HepG2 (cell line): ENCODE measurements at regions not wholly inside any gene's neighbourhood (a gene's known extent, or its start where the extent isn't known, plus 50 kb on each side); places are given as distances from the start of the nearest gene placed in this dataset.
A peak's percentile ranks its signal among the peaks of the same experiment; 100 is the strongest.
"Not testable (repeated sequence)": the region's sequence is repeated elsewhere in the genome, so short reads cannot be mapped to it uniquely, and the experiment has no call there.

Source experiments
- ATAC-seq: fragments of 200-7000 bp; cut with Tn5 transposase; 3 replicates; pipeline ENCODE4 v1.9.1; 2020; ENCODE audit warnings: mild to moderate bottlenecking, moderate library complexity
- BruUV-seq: library from RNA; stranded (reverse); fragments of 400-500 nt; replicated peaks from 2 replicates; lab custom pipeline; 2021; lab: Mats Ljungman, UMichigan
- CTCF ChIA-PET: fragments of 300-600 bp; formaldehyde crosslinking; extraction: SDS; loops from one replicate; lab custom pipeline; 2021; ENCODE audit warnings: low total read pairs, inconsistent platforms, low intra/inter-chr PET ratio; lab: Yijun Ruan, JAX
- POLR2A ChIA-PET: fragments of 350-600 bp; sonication (Branson Sonifier 250); formaldehyde crosslinking; loops from one replicate; lab custom pipeline; 2020; ENCODE audit warnings: antibody characterized with exemption, inconsistent platforms; lab: Yijun Ruan, JAX
- DNase-seq: peaks from one replicate; pipeline ENCODE4 v3.0.0-alpha.2; 2015; ENCODE audit warnings: low spot score
- FAIRE-seq: peaks from 3 replicates; lab custom pipeline; 2011; peaks lifted over from hg19 to GRCh38; lab: Jason Lieb, UNC
- H2AFZ ChIP-seq: one replicate; pipeline ENCODE4 v1.6.1; 2011; ENCODE audit warnings: low read length, inconsistent platforms
- H3K27ac ChIP-seq: fragments of 300-600 bp; 3 replicates; pipeline ENCODE4 v1.8.0; 2011; ENCODE audit warnings: mixed run types, mild to moderate bottlenecking, mixed read lengths, low read length, inconsistent platforms; ENCODE audit not compliant: insufficient read depth; ENCODE audit errors: extremely low read length
- H3K27me3 ChIP-seq, 2 experiments: fragments of 200-600 bp in 1 of 2; 2 replicates in 1 of 2; 3 replicates in 1 of 2; pipeline versions ENCODE4 v1.6.0 to v1.8.0; 2011; ENCODE audit warnings: low read length in 2 of 2, mild to moderate bottlenecking in 2 of 2, moderate library complexity in 2 of 2, inconsistent platforms in 1 of 2; ENCODE audit not compliant: insufficient read depth in 2 of 2, control insufficient read depth in 1 of 2
- H3K36me3 ChIP-seq, 2 experiments: fragments of 200-600 bp in 1 of 2; replicated peaks in 1 of 2; 2 replicates in 1 of 2; 3 replicates in 1 of 2; pipeline versions ENCODE4 v1.5.1 to v1.8.0; 2011; ENCODE audit warnings: low read length in 2 of 2, inconsistent platforms in 1 of 2; ENCODE audit not compliant: insufficient read depth in 2 of 2, control insufficient read depth in 1 of 2
- H3K4me1 ChIP-seq: 2 replicates; pipeline ENCODE4 v1.5.1; 2012; ENCODE audit warnings: low read length, inconsistent platforms; ENCODE audit not compliant: insufficient read depth
- H3K4me2 ChIP-seq: 2 replicates; pipeline ENCODE4 v1.6.0; 2011; ENCODE audit warnings: low read depth, low read length, inconsistent platforms
- H3K4me3 ChIP-seq, 3 experiments: fragments of 200-600 bp in 1 of 3; sonication (generic), shearing (Covaris generic) in 1 of 3; replicated peaks in 1 of 3; 2 replicates each; pipeline ENCODE4 v1.5.1; 2011 to 2016; ENCODE audit warnings: low read length in 3 of 3, inconsistent platforms in 2 of 3, low read depth in 2 of 3, mild to moderate bottlenecking in 2 of 3, control low read depth in 1 of 3, mixed read lengths in 1 of 3; ENCODE audit not compliant: insufficient read depth in 1 of 3
- H3K79me2 ChIP-seq: one replicate; pipeline ENCODE4 v1.6.1; 2011; ENCODE audit warnings: low read length, inconsistent platforms; ENCODE audit not compliant: insufficient read depth
- H3K9ac ChIP-seq: 2 replicates; pipeline ENCODE4 v1.6.0; 2011; ENCODE audit warnings: mild to moderate bottlenecking, low read depth, low read length, inconsistent platforms; ENCODE audit not compliant: insufficient read depth
- H3K9me3 ChIP-seq: 2 replicates; pipeline ENCODE4 v1.5.1; 2012; ENCODE audit warnings: mild to moderate bottlenecking, low read length
- H4K20me1 ChIP-seq: 2 replicates; pipeline ENCODE4 v1.6.0; 2011; ENCODE audit warnings: inconsistent platforms, mild to moderate bottlenecking, low read length, moderate library complexity; ENCODE audit not compliant: insufficient read depth
- ARNT ChIP-seq: fragments of 450-650 bp; IDR thresholded peaks from 2 replicates; pipeline ENCODE4 v1.6.1; 2017
- ATF7 ChIP-seq, 2 experiments: fragments of 450-650 bp in 1 of 2; sonication (generic) in 1 of 2; formaldehyde crosslinking in 1 of 2; IDR thresholded peaks; 2 replicates each; pipeline versions ENCODE4 v1.4.0 to v1.6.1; 2016 to 2020; ENCODE audit warnings: antibody characterized with exemption in 1 of 2, mild to moderate bottlenecking in 1 of 2, missing genetic modification reagents in 1 of 2
- ATM ChIP-seq: fragments of 450-650 bp; IDR thresholded peaks from 2 replicates; pipeline ENCODE4 v1.7.1; 2017; ENCODE audit warnings: mild to moderate bottlenecking, borderline replicate concordance
- FOXP1 ChIP-seq, 2 experiments: fragments of 450-650 bp in 1 of 2; IDR thresholded peaks; 2 replicates each; pipeline ENCODE4 v1.6.1; 2017 to 2018; ENCODE audit warnings: antibody characterized with exemption in 1 of 2
- IKZF1 ChIP-seq: fragments of 450-650 bp; IDR thresholded peaks from 2 replicates; pipeline ENCODE4 v1.7.1; 2016
- LCORL ChIP-seq, 2 experiments: fragments of 450-650 bp in 1 of 2; sonication (generic) in 1 of 2; formaldehyde crosslinking in 1 of 2; IDR thresholded peaks; 2 replicates each; pipeline versions ENCODE4 v1.5.0 to v1.6.1; 2017 to 2020; ENCODE audit warnings: antibody characterized with exemption in 1 of 2, missing genetic modification reagents in 1 of 2
- MNT ChIP-seq: fragments of 450-650 bp; IDR thresholded peaks from 2 replicates; pipeline ENCODE4 v1.6.1; 2016
- NFRKB ChIP-seq: fragments of 450-650 bp; IDR thresholded peaks from 2 replicates; pipeline ENCODE4 v1.6.1; 2017
- NONO ChIP-seq, 2 experiments: fragments of 450-650 bp in 1 of 2; sonication (generic) in 1 of 2; formaldehyde crosslinking in 1 of 2; IDR thresholded peaks in 1 of 2; conservative IDR thresholded peaks in 1 of 2; 2 replicates each; pipeline versions ENCODE4 v1.6.1 to v1.8.0; 2017 to 2022; ENCODE audit warnings: mild to moderate bottlenecking in 1 of 2, missing genetic modification reagents in 1 of 2, moderate library complexity in 1 of 2
- PLRG1 ChIP-seq: fragments of 450-650 bp; conservative IDR thresholded peaks from 2 replicates; pipeline ENCODE4 v1.6.1; 2016
- TRIM22 ChIP-seq: fragments of 450-650 bp; IDR thresholded peaks from 2 replicates; pipeline ENCODE4 v1.6.1; 2017
- WGBS: methylation state at CpG from one replicate; pipeline ENCODE4 v1.1.6; 2017; ENCODE audit warnings: low lambda C conversion rate; 5-methylcytosine and 5-hydroxymethylcytosine counted together
- in situ Hi-C: cut with HindIII; loops from 2 replicates; pipeline ENCODE4 v1.10.0; 2017; ENCODE audit warnings: low pct_unique_long_range_greater_than_20kb; ENCODE audit not compliant: extremely low pct_ligation_motif_present
- intact Hi-C: fragments of 100-400 bp; cut with micrococcal nuclease; formaldehyde crosslinking; loops from one replicate; pipeline ENCODE4 v1.10.0; 2022; ENCODE audit not compliant: unreplicated experiment

GRCh38 chr21:5251162-5251561 lies 5270.2 kb upstream of the TPTE start (continued):
- TF ChIP-seq LCORL (IDR thresholded peaks at IDR 0.05), result peak; percentile 61; the same call in 1 of the 2 replicates
- not testable (repeated sequence) for TF ChIP-seq LCORL, FOXP1 (CRISPR knock-in tag; IDR thresholded peaks at IDR 0.05)
- peak; percentile 75 for TF ChIP-seq FOXP1 (IDR thresholded peaks at IDR 0.05)
- peak; percentile 91 for TF ChIP-seq TRIM22

GRCh38 chr21:5251866-5252265 lies 5269.5 kb upstream of the TPTE start:
- H3K4me2 ChIP-seq; intact Hi-C loops; in situ Hi-C loops; H3K36me3 ChIP-seq; H3K27ac ChIP-seq; H3K4me3 ChIP-seq; FAIRE-seq; H4K20me1 ChIP-seq; H2AFZ ChIP-seq; H3K79me2 ChIP-seq; ATAC-seq; H3K9ac ChIP-seq; POLR2A ChIA-PET; BruUV-seq; DNase-seq; H3K27me3 ChIP-seq; H3K4me1 ChIP-seq; CTCF ChIA-PET; TF ChIP-seq ATF7 (CRISPR knock-in tag; IDR thresholded peaks at IDR 0.05); LCORL (CRISPR knock-in tag; IDR thresholded peaks at IDR 0.05); NONO (CRISPR knock-in tag; conservative IDR thresholded peaks at IDR 0.05): not testable (repeated sequence)
- 4% methylated on average over 1 of the region's 1 CpG for WGBS
- H3K9me3 ChIP-seq, result peaks cover 66% of the 10 kb centered on the region
- TF ChIP-seq PLRG1 (peak; percentile 99), ATF7 (IDR thresholded peaks at IDR 0.05) (peak; percentile 51; the same call in 1 of the 2 replicates), ARNT (peak; percentile 46; the same call in 1 of the 2 replicates), MNT (0 out of 2 replicates have a peak, but pooled peaks have one; percentile 6), NFRKB (0 out of 2 replicates have a peak, but pooled peaks have one; percentile 12), LCORL (IDR thresholded peaks at IDR 0.05) (peak; percentile 55), NONO (IDR thresholded peaks at IDR 0.05) (0 out of 2 replicates have a peak, but pooled peaks have one; percentile 28), IKZF1 (peak; percentile 27; the same call in 1 of the 2 replicates), ATM (peak; percentile 84)
